ENCODE measurements at regions not wholly inside any gene's neighbourhood (a gene's known extent, or its start where the extent isn't known, plus 50 kb on each side); places are given as distances from the start of the nearest gene placed in this dataset.

DNA sequence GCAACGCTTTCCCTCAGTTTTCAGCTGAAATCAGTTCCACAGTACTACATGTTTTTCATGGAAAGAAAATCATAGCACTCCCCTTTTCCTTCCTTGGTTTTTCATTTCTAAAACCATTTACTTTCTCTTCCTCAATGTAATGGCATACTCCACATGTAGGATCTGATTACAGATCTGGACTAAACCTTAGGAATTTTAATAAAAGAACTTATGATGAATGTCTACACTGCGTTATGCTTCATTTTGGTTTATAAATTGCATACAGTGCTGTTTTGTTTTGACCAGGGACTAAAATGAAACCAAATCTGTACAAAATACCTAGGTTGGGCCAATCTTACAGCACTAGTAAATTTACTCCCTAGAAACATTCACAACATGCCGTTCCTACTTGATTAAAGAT, 589.9 kb downstream of the TBC1D4 start:
- Histone ChIP-seq H3K27ac (no peak overlapping the region), H3K4me3 (no peak overlapping the region), H3K9me3 (no peaks in the 10 kb centered on the region), H3K4me1 (no peaks in the 10 kb centered on the region), H3K27me3 (no peaks in the 10 kb centered on the region), H3K36me3 (no peaks in the 10 kb centered on the region)
- TF ChIP-seq POLR2AphosphoS5 (IDR thresholded peaks at IDR 0.05; ENCODE audit: insufficient read depth in 1 of 2, low read depth in 1 of 2): no peak
- TF ChIP-seq, protein P1, sequence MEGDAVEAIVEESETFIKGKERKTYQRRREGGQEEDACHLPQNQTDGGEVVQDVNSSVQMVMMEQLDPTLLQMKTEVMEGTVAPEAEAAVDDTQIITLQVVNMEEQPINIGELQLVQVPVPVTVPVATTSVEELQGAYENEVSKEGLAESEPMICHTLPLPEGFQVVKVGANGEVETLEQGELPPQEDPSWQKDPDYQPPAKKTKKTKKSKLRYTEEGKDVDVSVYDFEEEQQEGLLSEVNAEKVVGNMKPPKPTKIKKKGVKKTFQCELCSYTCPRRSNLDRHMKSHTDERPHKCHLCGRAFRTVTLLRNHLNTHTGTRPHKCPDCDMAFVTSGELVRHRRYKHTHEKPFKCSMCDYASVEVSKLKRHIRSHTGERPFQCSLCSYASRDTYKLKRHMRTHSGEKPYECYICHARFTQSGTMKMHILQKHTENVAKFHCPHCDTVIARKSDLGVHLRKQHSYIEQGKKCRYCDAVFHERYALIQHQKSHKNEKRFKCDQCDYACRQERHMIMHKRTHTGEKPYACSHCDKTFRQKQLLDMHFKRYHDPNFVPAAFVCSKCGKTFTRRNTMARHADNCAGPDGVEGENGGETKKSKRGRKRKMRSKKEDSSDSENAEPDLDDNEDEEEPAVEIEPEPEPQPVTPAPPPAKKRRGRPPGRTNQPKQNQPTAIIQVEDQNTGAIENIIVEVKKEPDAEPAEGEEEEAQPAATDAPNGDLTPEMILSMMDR (IDR thresholded peaks at IDR 0.05): no peak
- TF ChIP-seq POLR2A (IDR thresholded peaks at IDR 0.05): no peak
- DNase-seq (ENCODE audit: extremely low spot score in 2 of 2): no peak
- intact Hi-C loops (cut with DNase I): no loop called here

DNA sequence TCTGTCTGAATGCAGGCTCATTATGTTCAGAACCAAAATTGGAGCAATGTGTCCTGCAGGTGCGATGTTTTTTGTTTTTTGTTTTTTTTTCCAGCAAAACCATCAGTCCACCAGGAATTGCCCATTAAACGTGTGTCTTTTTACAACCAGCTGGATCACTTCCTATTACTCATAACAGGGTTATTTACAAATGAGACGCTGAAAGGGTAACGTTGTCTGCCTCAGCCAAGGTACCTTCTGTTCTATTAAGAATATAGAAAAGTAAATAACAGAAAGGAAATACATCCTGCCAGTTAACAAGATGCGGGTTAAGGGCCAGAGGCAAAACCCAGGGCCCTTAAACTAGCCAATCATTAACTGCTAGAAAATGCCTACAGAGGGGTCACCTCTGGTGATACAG, 590.4 kb downstream of the TBC1D4 start:
- H3K4me3 ChIP-seq: no peak overlapping the region
- no peak for DNase-seq (ENCODE audit: extremely low spot score in 2 of 2)
- no peaks in the 10 kb centered on the region for H3K27me3 ChIP-seq
- no peak overlapping the region for H3K27ac ChIP-seq
- TF ChIP-seq POLR2A (IDR thresholded peaks at IDR 0.05) (no peak), POLR2AphosphoS5 (IDR thresholded peaks at IDR 0.05; ENCODE audit: insufficient read depth in 1 of 2, low read depth in 1 of 2) (no peak)
- TF ChIP-seq, protein P1 (IDR thresholded peaks at IDR 0.05): no peak
- H3K36me3 ChIP-seq: no peaks in the 10 kb centered on the region
- intact Hi-C loops (cut with DNase I): no loop called here
- H3K9me3 ChIP-seq: no peaks in the 10 kb centered on the region
- H3K4me1 ChIP-seq: no peaks in the 10 kb centered on the region

DNA sequence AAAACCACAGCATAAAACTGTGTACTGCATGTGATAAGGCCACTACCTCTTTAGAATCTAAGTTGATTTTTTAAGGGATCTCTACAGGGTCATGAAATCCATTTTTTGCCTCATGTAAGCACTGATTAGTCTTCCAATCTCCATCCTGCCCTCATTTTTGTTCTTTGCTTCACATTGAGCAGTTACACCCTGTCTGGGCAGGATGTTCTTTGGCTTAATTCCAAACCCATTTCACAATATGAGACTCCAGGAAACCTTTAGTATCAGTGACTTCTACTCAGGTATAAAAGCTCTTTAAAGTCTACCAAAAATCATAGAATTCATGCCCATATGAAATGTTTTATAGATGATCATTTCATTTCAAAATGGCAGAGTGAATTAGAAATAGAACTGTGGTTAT, 592.6 kb downstream of the TBC1D4 start:
- intact Hi-C loops (cut with DNase I): no loop called here
- no peak overlapping the region for H3K4me3 ChIP-seq
- no peaks in the 10 kb centered on the region for H3K27me3 ChIP-seq
- H3K4me1 ChIP-seq: no peaks in the 10 kb centered on the region
- no peaks in the 10 kb centered on the region for H3K9me3 ChIP-seq
- no peak overlapping the region for H3K27ac ChIP-seq
- TF ChIP-seq, protein P1 (IDR thresholded peaks at IDR 0.05): no peak
- no peak for TF ChIP-seq POLR2A (IDR thresholded peaks at IDR 0.05)
- TF ChIP-seq POLR2AphosphoS5 (IDR thresholded peaks at IDR 0.05; ENCODE audit: insufficient read depth in 1 of 2, low read depth in 1 of 2): no peak
- no peak for DNase-seq (ENCODE audit: extremely low spot score in 2 of 2)
- H3K36me3 ChIP-seq: no peaks in the 10 kb centered on the region

DNA sequence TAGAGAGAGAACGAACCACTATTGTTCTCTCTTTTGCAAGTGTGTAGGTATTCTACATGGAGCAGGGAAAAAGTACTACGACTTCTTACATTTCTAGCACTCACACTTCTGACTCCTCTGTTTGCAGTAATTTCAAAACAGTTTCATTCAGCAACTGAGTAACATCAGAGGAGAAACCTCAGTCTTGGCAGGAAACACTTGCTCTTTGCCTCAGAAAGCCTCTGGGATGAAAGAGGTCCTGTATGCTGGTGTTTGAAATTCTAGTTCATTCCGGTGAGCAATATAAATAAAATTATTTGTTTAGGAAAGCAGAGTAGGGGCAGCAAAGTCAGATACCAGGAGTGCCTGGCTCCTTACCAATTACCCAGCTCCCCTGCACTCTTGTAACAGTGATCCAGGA, 595.5 kb downstream of the TBC1D4 start:
- intact Hi-C loops (cut with DNase I): no loop called here

DNA sequence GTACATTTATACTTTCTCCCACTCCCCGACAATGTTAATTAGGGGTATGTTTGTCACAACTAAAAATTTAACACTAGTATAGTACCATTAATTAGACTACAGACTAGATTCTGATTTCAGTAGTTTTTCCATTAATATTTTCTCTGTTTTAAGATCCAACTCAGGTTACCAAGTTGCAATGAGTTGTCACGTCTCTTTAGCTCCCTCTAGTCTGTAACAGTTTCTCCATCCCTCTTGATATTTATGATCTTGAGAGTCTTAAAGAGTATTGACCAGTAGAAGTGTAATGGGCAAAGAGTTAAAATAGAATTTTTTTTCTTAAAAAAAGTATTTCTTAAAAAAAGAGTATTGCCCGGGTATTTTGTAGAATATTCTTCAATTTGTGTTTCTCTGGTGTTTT, 598.1 kb downstream of the TBC1D4 start:
- Histone ChIP-seq H3K4me3 (no peak overlapping the region), H3K27ac (no peak overlapping the region), H3K36me3 (no peaks in the 10 kb centered on the region), H3K27me3 (no peaks in the 10 kb centered on the region), H3K9me3 (no peaks in the 10 kb centered on the region), H3K4me1 (no peaks in the 10 kb centered on the region)
- TF ChIP-seq POLR2A (IDR thresholded peaks at IDR 0.05) (no peak), POLR2AphosphoS5 (IDR thresholded peaks at IDR 0.05; ENCODE audit: insufficient read depth in 1 of 2, low read depth in 1 of 2) (no peak)
- TF ChIP-seq, protein P1 (IDR thresholded peaks at IDR 0.05): no peak
- intact Hi-C loops (cut with DNase I): no loop called here
- DNase-seq (ENCODE audit: extremely low spot score in 2 of 2): no peak

More for the DNA sequence above, 595.5 kb downstream of the TBC1D4 start:
- Histone ChIP-seq H3K4me3 (no peak overlapping the region), H3K9me3 (no peaks in the 10 kb centered on the region), H3K27ac (no peak overlapping the region), H3K36me3 (no peaks in the 10 kb centered on the region), H3K4me1 (no peaks in the 10 kb centered on the region), H3K27me3 (no peaks in the 10 kb centered on the region)
- no peak for TF ChIP-seq POLR2AphosphoS5 (IDR thresholded peaks at IDR 0.05; ENCODE audit: insufficient read depth in 1 of 2, low read depth in 1 of 2)
- no peak for TF ChIP-seq POLR2A (IDR thresholded peaks at IDR 0.05)
- TF ChIP-seq, protein P1 (IDR thresholded peaks at IDR 0.05): no peak
- DNase-seq (ENCODE audit: extremely low spot score in 2 of 2): no peak
